ENCODE measurements at regions not wholly inside any gene's neighbourhood (a gene's known extent, or its start where the extent isn't known, plus 50 kb on each side); places are given as distances from the start of the nearest gene placed in this dataset.

- CTCF ChIA-PET = no interaction called here
Measured at GRCh38 chr5:103487822-103488493, 74.6 kb downstream of the NUDT12 start.

GRCh38 chr5:103487218-103487617, 75.4 kb downstream of the NUDT12 start:
- ATAC-seq (ENCODE audit: low read depth) (no peak), DNase-seq (no peak)
- H3K36me3 Mint-ChIP-seq (ENCODE audit: low read depth) = no peaks in the 10 kb centered on the region
- intact Hi-C loops (cut with micrococcal nuclease) = no loop called here
- no peaks in the 10 kb centered on the region for H3K9me3 Mint-ChIP-seq
- peaks cover 2% of the 10 kb centered on the region for H3K27me3 Mint-ChIP-seq
- ChIA-PET POLR2A (no interaction called here), CTCF (no interaction called here)
- H3K27ac Mint-ChIP-seq = no peak overlapping the region
- H3K4me3 Mint-ChIP-seq = no peak overlapping the region
- TF ChIP-seq CTCF (IDR thresholded peaks at IDR 0.05) = no peak
- no peaks in the 10 kb centered on the region for H3K4me1 Mint-ChIP-seq

More at GRCh38 chr5:103487822-103488493, 74.6 kb downstream of the NUDT12 start:
- POLR2A ChIA-PET = no interaction called here
- Mint-ChIP-seq H3K9me3 (no peaks in the 10 kb centered on the region), H3K4me1 (no peaks in the 10 kb centered on the region), H3K36me3 (ENCODE audit: low read depth) (no peaks in the 10 kb centered on the region), H3K27me3 (peaks cover 2% of the 10 kb centered on the region), H3K27ac (no peak overlapping the region), H3K4me3 (no peak overlapping the region)
- intact Hi-C loops (cut with micrococcal nuclease) = no loop called here
- DNase-seq = no peak
- ATAC-seq (ENCODE audit: low read depth) = no peak
- no peak for TF ChIP-seq CTCF (IDR thresholded peaks at IDR 0.05)

GRCh38 chr5:103486739-103487138, 75.8 kb downstream of the NUDT12 start:
- no peaks in the 10 kb centered on the region for H3K4me1 Mint-ChIP-seq
- TF ChIP-seq CTCF (IDR thresholded peaks at IDR 0.05) = no peak
- H3K9me3 Mint-ChIP-seq = no peaks in the 10 kb centered on the region
- no peaks in the 10 kb centered on the region for H3K36me3 Mint-ChIP-seq (ENCODE audit: low read depth)
- DNase-seq (no peak), ATAC-seq (ENCODE audit: low read depth) (no peak)
- ChIA-PET CTCF (no interaction called here), POLR2A (no interaction called here)
- H3K27me3 Mint-ChIP-seq = peaks cover 2% of the 10 kb centered on the region
- intact Hi-C loops (cut with micrococcal nuclease) = no loop called here
- no peak overlapping the region for H3K27ac Mint-ChIP-seq
- H3K4me3 Mint-ChIP-seq = no peak overlapping the region

GRCh38 chr5:103480246-103480645, 82.3 kb downstream of the NUDT12 start:
- no peaks in the 10 kb centered on the region for H3K4me1 Mint-ChIP-seq
- H3K27me3 Mint-ChIP-seq = peaks cover 2% of the 10 kb centered on the region
- no peak overlapping the region for H3K27ac Mint-ChIP-seq
- no peak for ATAC-seq (ENCODE audit: low read depth)
- H3K36me3 Mint-ChIP-seq (ENCODE audit: low read depth) = no peaks in the 10 kb centered on the region
- no peak for DNase-seq
- CTCF ChIA-PET = no interaction called here
- POLR2A ChIA-PET = no interaction called here
- H3K9me3 Mint-ChIP-seq = no peaks in the 10 kb centered on the region
- intact Hi-C loops (cut with micrococcal nuclease) = no loop called here
- TF ChIP-seq CTCF (IDR thresholded peaks at IDR 0.05) = no peak
- no peak overlapping the region for H3K4me3 Mint-ChIP-seq

GRCh38 chr5:103477678-103478077, 84.9 kb downstream of the NUDT12 start:
- Mint-ChIP-seq H3K9me3 (no peaks in the 10 kb centered on the region), H3K27me3 (peaks cover 2% of the 10 kb centered on the region), H3K4me3 (no peak overlapping the region), H3K36me3 (ENCODE audit: low read depth) (no peaks in the 10 kb centered on the region), H3K27ac (no peak overlapping the region), H3K4me1 (no peaks in the 10 kb centered on the region)
- no peak for TF ChIP-seq CTCF (IDR thresholded peaks at IDR 0.05)
- intact Hi-C loops (cut with micrococcal nuclease) = no loop called here
- ChIA-PET CTCF (interaction anchor here (3.9 kb wide), 1 partner anchor 246 kb away, joined by 23 read pairs; no protein-coding TSS in a partner anchor), POLR2A (no interaction called here)
- ATAC-seq (ENCODE audit: low read depth) (no peak), DNase-seq (no peak)
